Activated CD4-positive, alpha-beta T cell treated with anti-CD3 and anti-CD28 coated beads, Interleukin-2, Interleukin-4, amounts not matched to agents 100 ng/mL and 50 ng/mL, durations not matched to agents 16 hours and 8 hours (primary cell): ENCODE measurements at regions not wholly inside any gene's neighbourhood (a gene's known extent, or its start where the extent isn't known, plus 50 kb on each side); places are given as distances from the start of the nearest gene placed in this dataset.
"Not testable (repeated sequence)": the region's sequence is repeated elsewhere in the genome, so short reads cannot be mapped to it uniquely, and the experiment has no call there.

Source experiments
- DNase-seq: peaks from one replicate; pipeline ENCODE4 v3.0.0-alpha.2; 2020; ENCODE audit warnings: low spot score

DNA sequence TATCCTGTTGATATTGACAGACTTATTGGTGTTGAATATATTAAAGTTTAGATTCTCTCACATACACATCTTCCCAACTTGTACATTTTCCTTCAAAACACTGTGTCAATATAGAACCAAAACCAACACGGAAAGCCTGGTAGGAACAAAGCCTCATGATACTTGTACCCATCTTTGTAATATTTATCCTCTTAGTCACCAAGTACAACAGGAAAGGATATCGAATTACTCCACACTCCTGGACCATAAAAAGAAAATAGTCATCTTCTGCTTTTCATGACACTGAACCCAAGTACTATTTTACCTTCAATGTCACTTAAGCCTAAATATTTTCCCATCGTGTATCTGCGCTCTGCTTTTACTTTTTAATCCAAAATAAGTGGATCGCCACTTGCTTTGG is 702.9 kb upstream of the PCDH9 start:
- DNase-seq: no peak

DNA sequence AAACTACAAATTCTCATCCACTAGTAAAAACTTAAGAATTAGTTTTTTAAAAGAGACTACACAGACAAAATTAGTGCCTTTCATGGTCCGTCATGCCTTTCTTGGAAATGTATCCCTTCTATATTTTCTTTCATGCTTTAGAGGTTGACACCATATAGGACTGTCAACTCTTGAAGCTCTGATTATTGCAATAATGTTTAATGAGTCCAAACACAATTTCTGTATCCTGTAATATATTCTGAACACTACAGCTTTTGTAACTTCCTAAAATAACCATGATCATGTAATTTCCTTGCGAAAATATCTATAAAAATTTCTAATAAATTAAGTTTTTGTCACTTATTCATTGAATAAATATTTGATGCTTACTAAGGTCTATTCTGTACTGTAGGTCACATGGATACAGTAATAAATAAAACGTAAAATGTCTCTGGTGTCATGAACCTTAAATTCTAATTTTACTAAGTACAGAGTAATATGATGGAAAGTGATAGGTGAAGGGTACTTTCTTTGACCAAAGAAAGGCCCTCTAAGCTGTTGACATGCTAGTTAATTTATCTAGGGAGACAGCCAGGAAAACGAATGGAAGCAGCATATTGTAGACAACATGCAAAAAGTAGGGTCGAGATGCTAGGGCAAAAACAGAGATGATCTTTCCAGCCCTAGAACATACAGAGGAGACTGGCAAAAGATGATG is 687.3 kb upstream of the PCDH9 start:
- no peak for DNase-seq

DNA sequence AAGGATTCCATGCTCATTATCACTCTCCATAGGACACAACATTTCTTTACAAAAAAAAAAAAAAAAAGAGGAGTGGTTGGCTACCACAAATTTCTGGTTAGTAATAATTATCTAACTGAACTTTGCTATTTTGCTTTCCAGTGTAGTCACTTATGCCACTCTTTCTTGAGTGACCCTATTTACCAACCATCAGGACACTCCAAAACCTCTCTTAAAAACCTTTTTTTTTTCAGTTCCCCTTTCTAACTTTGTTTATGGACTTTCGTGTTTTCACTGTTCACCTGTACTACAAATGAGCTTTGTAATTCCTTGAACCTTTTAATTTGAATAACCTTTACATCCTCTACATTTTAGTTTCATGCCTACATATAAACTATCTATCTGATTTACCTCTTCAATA is 686.5 kb upstream of the PCDH9 start:
- no peak for DNase-seq

DNA sequence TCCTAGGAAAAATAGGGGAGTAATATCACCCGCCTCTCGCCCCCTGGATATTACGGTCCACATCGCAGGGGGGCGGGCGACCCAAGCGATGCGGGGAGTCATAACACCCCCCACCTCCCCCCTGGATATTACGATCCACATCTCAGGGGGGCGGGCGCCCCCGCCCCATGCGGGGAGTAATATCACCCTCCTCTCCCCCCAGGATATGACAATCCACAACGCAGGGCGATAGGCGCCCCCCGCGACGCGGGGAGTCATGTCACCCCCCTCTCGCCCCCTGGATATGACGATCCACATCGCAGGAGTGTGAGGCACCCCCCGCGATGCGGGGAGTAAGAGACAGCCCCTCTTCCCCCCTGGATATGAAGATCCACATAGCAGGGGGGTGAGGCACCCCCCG is 684.4 kb upstream of the PCDH9 start:
- no peak for DNase-seq

DNA sequence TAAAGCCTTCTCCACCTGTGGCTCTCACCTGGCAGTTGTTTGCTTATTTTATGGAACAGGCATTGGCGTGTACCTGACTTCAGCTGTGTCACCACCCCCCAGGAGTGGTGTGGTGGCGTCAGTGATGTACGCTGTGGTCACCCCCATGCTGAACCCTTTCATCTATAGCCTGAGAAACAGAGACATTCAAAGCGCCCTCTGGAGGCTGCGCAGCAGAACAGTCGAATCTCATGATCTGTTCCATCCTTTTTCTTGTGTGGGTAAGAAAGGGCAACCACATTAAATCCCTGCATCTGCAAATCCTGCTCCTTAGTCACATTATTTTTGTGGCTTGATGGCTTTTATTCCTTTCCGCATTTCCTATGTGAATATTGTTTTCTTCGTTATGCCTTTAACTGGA is 672.8 kb upstream of the PCDH9 start:
- not testable (repeated sequence) for DNase-seq

DNA sequence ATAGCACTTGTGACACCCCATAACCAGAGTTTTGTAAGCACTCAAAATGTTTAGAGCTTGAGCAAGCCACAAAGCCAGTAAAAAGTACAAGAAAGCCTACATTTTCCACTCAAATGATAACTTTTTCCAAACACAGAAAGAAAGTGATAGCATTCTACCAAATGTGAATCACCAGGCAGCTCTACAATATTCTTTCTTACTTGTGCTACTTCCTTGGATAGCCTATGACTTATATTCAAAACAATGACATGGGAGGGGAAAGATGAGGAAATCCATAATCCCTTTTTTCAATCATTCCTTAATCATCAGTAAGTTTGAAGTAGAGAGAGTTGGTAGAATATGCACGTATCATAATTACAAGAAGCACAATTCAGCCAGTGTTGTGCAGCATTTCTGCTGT is 650.8 kb upstream of the PCDH9 start:
- DNase-seq: no peak

DNA sequence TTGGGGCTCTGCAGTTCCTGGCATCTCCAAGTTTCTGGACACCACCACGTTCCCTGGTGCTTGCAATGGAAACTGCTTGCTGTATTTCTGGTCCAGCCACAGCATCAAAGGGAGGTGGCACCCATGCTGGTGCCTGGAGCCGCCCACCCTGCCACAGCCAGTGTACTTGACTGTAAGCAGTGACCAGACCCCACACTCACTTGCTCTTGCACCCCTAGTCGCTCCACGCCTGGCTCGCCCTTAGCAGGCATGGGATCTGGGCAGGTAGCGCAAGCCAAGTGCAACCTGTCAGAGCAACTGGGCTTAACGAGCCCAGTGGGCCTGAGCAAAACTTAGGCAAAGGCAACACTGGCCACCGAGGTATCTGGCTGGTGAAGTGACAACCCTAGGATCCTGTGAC is 648.2 kb upstream of the PCDH9 start:
- no peak for DNase-seq

DNA sequence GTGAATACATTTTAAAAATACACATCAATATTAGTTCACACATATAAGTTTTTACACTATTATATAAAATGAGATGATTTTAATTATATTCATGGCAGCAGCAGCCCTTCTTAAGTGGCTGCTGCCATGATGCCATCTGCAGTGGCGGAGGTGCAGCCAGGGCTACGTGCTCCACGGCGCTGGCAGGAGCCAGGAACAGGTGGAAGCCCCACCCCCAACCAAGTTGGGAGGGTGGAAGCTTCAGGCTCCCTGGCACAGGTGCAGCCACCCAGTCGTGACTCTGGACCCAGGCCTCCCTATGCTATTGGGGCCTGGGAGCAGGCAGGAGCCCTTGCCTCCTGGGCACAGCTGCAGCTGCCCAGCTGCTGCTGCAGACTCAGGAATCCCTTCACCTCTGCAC is 646.9 kb upstream of the PCDH9 start:
- no peak for DNase-seq

DNA sequence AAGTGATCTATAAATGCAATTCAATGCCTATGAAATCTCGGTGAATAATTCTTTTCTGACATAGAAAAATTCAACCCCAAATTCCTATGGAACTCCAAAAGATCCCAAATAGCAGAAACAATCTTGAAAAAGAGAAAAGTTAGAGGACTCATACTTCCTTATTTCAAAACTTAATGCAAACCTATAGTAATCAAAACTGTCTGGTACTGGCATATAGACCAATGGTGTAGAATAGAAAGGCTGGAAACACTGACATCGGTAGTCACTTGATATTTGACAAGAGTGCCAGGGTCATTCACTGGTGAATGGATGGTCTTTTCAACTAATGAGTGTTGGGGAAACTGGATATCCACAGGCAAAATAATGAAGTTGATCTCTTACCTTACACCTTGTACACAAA is 637.1 kb upstream of the PCDH9 start:
- DNase-seq: no peak

DNA sequence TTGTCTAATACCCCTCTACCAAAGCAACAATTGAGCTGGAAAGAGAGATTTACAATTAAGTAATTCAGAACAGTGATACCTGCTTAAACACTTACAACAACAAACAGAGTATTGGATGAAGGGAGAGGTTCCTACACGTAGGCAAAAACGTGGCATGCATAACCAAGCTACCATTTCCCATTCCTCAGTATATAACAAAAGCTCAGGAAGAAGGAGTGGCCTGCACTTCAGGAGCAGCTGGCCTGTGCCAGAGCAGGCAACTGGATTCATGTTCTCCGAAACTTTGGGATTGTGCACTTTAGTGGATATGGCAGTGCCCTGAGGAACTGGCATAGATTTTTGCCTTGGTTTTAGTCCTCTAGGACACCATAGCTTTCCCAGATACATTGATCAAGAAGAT is 630.2 kb upstream of the PCDH9 start:
- no peak for DNase-seq

DNA sequence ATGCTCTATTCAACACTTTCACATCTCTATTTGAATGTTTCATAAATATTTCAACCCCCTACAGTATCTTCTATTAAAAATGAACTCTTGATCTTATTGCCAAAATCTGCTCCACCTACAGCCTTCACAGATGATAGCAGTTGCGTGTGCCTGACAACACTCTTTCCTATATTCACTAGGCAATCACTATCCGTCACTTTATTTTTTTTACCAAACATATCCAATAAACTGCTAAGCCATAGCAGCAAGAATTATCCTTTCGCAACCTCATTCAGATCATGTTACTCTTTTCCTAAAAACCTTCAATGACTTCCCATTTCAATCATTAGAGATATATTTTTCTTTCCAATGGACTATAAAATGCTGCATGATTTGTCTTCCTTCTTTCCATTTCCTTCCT is 629.8 kb upstream of the PCDH9 start:
- DNase-seq: no peak

DNA sequence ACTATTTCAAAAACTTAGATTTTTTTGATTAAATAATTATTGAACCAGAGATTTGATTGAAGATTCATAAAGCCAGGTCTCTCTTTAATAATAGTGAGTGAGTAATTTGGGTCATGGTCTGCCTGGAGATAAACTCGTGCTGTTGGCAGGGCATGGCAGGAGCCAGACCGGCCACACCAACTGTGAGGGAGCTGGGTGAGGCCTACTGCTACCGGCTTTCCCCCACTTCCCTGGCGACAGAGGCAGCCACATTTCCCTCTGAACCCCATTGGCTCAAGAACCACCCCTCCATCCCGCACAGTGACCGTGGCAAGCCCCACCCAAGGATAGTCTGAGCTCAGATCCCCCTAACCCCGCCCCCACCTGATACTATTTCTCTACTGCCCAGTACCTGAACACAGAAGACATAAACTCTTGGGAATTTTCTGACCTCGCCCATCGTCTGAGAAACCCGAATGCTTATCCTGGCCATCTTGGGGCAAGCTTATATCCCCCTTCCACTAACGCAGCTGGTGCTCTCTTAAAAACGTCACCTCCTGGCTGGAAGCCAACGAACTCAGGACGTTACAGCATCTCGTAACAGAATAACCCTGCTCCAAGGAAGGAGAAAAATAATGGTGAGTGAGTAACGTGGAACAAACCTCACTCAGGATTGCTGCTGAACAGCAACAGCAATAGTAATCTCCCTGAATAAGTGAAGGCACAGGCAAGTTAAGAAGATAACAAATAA is 627.6 kb upstream of the PCDH9 start:
- DNase-seq: no peak

DNA sequence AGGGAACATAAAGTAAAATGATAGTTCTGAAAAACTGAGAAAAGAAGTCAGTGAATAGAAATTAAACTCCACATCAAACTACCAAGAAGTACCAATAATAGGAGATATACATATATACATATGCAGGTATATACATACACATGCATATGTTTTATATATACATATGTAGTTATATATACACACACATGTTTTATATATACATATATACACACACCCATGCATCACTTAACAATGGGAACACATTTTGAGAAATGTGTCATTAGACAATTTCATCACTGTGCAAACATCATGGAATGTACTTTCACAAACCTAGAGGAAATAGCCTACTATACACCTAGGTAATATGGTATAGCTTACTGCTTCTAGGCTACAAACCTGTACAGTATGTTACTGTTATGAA is 626.8 kb upstream of the PCDH9 start:
- DNase-seq: no peak

DNA sequence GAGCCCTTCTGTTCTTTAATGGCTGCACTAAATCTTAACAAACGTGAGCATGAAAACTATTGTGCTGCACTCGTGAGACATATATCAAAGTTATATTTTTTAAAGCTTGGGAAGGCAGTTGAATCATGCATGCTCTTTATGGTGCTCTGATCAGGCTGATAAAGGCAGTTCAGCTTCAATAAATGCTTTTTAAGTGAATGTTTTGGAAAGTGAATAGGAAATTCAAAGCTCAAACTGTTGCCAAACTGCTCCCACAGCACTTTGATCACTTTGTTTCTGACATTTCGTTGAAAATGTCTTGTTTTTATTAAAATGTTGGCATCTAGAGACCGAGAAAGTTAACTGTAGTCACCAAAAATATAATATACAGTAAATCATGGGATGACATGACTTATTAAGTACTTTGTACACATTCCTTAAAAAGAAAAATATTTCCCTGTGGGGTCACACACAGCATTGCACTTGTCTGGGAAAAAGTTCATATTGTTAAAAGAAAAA is 625.7 kb upstream of the PCDH9 start:
- DNase-seq: no peak

DNA sequence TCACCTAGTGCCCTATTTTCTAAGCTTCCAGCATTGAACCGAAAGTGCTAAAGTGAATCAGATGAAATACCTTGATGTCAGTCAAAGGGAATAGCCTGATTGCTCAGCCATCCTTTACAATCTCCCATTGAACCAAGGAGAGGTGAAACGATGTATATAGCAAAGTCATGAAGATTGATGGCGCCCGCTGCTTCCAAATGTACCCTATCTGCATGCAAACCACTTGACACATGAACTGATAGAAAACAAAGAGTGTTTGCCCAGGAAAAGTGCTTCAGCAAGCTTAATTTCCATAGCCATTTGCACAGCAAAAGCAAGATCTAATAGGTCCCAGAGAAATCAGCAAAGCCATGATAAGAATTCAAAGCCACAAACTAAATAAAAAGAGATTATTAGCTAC is 624.9 kb upstream of the PCDH9 start:
- no peak for DNase-seq

DNA sequence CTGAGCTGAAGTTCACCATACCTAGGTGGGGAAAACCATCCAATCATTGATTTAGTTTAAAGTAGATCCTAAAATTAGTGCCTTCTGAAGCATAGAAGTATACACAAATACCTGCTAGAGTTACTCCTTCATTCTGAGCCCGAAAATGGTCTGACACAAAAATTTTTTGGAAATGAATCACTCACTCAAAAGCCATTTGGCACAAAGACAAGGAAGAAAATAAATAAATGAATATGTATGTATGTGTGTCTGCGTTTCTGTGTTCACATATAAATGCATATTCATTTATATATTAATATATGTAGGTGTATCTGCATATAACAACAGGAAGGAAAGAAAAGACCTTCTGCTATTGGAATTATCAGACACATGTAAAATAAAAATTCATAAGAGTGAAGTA is 614.4 kb upstream of the PCDH9 start:
- no peak for DNase-seq

DNA sequence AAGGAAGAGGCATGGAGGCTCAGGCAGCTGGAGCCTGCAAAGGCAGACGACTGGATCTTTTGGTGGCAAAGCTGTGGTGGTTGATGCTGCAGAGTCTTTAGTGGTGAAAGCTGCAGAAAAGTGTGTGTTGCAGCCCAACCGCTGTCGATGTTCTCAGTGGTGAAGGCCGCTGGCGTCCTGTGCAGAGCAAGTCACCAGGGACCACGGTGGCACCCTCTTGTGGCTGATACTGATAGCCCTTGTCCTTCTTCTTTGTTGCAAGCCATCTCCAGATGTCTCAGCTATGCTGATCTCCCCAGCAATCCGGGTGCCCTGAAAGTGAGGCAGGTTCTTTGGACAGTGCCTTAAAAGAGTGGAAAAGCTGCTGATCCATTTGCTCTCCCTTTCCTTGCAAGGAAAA is 610.9 kb upstream of the PCDH9 start:
- no peak for DNase-seq

DNA sequence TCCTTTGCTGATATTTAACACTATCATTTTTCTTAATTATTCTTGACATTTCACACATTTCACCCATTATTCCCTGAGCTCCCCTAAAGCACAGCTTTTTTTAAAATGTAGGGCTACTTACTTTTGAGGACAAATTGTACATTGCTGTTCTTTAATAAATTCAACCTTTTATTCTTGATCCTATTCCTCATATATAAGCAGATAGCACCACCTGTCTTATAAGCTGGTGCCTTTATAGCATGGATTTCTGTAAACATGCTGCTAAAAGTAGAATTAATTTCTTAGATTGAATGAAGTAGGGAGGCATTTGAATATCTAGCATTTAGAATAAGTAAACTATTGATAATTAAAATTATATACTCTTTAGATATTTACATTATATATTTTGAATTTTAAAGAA is 603.4 kb upstream of the PCDH9 start:
- no peak for DNase-seq

DNA sequence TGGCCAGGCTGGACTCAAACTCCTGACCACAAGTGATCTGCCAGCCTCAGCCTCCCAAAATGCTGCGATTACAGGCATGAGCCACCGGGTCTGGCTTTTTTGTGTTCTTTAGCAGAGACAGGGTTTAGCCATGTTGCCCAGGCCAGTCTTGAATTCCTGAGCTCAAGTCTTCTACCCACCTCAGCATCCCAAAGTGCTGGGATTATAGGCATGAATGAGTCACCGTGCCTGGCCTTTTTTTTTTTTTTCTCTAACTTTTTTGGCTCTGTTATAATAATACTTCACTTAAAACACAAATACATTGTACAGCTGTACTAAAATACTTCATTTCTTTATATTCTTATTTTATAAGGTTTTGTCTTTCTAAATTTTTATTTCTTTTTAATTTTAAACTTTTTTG is 599.5 kb upstream of the PCDH9 start:
- DNase-seq: no peak

DNA sequence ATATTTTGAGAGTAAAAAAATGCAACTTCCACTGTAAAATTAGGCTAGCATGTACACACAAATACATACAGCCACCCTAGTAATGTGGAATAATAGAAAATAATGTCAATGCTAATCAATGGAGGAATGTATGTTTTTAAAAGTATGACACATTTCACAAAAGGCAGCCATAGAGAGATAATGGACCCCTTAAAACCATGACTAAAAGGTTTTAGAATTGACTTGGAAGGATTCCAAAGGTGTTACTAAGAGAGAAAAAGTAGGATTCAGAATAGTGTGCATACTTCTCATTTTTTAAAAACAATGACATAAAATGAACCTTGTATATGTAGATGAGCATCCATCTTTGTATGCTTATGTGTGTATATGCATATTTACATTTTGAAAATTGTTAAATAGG is 597.9 kb upstream of the PCDH9 start:
- DNase-seq: no peak

DNA sequence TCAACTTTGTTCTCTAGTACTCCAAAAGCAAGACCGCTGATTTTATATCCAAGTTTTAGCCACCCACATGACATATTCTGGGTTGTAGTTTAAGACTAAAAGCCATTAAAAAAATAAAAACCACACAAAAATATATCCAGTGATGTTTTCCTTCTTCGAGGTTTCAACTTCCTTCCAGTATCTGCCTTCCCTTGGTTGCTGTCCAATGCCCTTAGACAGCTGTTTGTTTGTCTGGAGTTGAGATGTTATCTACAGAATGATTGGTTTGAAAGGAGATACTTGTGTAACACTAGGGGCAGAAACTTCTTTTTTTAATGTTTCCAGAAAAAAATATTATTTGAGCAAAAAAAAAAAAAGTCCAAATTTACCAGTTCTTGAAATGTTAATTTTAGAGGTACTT is 591.5 kb upstream of the PCDH9 start:
- no peak for DNase-seq

DNA sequence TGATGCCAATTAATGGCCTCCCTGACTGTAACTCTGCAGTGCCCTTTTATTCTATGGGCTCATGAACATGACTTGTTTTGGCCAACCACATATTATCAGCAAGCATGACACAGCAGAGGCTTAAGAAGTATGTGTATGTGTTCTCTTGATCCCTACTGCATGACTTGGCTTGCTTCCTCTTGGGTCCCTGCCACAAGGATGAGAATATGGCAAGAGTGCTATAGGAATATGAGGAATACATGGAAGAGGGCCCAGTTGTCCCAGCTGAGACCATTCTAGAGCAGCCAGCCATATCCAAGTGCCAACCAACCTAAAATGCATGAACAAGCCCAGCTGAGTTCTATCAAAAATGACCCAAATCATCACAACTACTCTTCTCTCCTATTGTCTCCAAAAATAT is 576.7 kb upstream of the PCDH9 start:
- no peak for DNase-seq

DNA sequence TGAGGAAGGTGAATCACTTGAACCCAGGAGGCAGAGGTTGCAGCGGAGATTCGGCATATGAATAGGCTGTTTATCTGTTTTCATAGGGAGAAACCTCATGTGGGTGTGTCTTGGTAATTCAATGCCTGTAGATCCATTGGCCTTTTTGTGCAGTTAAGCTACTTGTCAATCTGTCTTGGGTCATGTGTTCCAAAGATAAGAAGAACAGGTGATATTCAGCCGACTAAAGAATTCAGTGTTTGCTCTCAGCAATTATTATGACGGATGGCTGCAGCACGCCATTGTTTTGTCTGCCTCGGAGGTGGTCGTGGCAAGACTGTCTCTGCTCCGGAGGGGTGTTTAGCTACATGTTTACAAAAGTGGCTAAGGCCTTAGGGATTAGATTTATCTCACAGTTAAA is 573.0 kb upstream of the PCDH9 start:
- DNase-seq: no peak

DNA sequence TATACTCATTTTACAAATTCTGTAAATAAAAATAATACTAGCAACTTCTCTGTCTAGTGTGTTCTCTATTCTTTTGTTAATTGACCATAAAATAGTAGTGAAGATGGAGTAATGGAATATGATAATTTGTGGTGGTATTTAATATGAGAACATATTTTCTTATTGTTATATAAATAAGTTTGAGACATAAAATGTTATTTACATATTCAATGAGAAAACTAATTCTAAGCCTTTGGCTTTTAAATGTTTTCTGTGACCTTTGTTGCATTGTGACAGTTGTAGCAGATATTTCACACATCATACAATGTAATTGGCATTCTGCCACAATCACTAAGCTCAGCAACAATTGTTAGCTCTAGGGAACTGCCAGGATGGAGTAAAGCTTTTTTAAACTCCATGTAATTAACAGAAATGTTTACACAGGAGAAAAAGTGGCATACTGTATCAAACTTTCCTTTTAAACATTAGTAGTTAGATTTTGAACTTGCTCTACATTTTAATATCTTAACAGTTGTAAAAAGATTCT is 562.1 kb upstream of the PCDH9 start:
- DNase-seq: no peak
